ENCODE measurements at regions not wholly inside any gene's neighbourhood (a gene's known extent, or its start where the extent isn't known, plus 50 kb on each side); places are given as distances from the start of the nearest gene placed in this dataset.

- no peaks in the 10 kb centered on the region for H3K36me3 ChIP-seq (replicated peaks in 1 of 2)
- no peaks in the 10 kb centered on the region for H3K9me3 ChIP-seq (replicated peaks in 1 of 3)
- 74 to 80% (median 79%) methylated on average over 4 of the region's 4 CpGs for WGBS, 4 donors
- intact Hi-C loops (cut with DNase I), result no loop called here
- H3K4me3 ChIP-seq, result no peak overlapping the region
- no peaks in the 10 kb centered on the region for H3K27me3 ChIP-seq
- TF ChIP-seq, protein P1, sequence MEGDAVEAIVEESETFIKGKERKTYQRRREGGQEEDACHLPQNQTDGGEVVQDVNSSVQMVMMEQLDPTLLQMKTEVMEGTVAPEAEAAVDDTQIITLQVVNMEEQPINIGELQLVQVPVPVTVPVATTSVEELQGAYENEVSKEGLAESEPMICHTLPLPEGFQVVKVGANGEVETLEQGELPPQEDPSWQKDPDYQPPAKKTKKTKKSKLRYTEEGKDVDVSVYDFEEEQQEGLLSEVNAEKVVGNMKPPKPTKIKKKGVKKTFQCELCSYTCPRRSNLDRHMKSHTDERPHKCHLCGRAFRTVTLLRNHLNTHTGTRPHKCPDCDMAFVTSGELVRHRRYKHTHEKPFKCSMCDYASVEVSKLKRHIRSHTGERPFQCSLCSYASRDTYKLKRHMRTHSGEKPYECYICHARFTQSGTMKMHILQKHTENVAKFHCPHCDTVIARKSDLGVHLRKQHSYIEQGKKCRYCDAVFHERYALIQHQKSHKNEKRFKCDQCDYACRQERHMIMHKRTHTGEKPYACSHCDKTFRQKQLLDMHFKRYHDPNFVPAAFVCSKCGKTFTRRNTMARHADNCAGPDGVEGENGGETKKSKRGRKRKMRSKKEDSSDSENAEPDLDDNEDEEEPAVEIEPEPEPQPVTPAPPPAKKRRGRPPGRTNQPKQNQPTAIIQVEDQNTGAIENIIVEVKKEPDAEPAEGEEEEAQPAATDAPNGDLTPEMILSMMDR (IDR thresholded peaks at IDR 0.05), result no peak
- no peak for TF ChIP-seq POLR2A (IDR thresholded peaks at IDR 0.05)
- no peak overlapping the region for H3K27ac ChIP-seq
- DNase-seq, result no peak
- H3K4me1 ChIP-seq (replicated peaks in 1 of 2), result no peaks in the 10 kb centered on the region
These were observed 947.7 kb upstream of the TENM4 start for GRCh38 chr11:80388536-80388935.

GRCh38 chr11:80388130-80388529, 947.3 kb upstream of the TENM4 start:
- intact Hi-C loops (cut with DNase I), result no loop called here
- H3K4me1 ChIP-seq (replicated peaks in 1 of 2), result no peaks in the 10 kb centered on the region
- no peaks in the 10 kb centered on the region for H3K27me3 ChIP-seq
- WGBS, 4 donors, result 54 to 78% (median 73%) methylated on average over 1 of the region's 1 CpG
- no peaks in the 10 kb centered on the region for H3K9me3 ChIP-seq (replicated peaks in 1 of 3)
- no peak for DNase-seq
- H3K4me3 ChIP-seq, result no peak overlapping the region
- H3K27ac ChIP-seq, result no peak overlapping the region
- TF ChIP-seq POLR2A (IDR thresholded peaks at IDR 0.05), result no peak
- TF ChIP-seq, protein P1 (IDR thresholded peaks at IDR 0.05), result no peak
- no peaks in the 10 kb centered on the region for H3K36me3 ChIP-seq (replicated peaks in 1 of 2)

DNA sequence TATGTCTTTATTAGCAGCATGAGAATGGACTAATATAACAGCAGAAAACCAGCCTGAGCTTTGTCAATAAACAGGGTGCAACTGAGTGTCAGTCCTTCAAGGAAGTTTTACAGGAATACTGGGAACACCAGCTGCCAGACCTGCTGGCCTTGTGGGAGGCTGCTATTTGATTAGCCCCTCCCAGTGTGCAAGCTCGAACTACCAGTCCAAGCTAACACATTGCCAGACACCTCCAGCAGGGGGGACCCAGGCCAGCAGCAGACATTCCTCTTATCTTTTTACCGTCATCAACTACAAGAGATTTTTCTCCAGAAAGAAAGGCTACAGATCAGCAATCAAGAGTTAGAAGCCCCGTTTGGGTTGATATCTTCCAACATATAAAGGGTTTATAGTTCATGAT, 942.8 kb upstream of the TENM4 start:
- TF ChIP-seq, protein P1 (IDR thresholded peaks at IDR 0.05), result no peak
- TF ChIP-seq POLR2A (IDR thresholded peaks at IDR 0.05), result no peak
- WGBS, 4 donors, result 68 to 79% (median 76%) methylated on average over 3 of the region's 3 CpGs

DNA sequence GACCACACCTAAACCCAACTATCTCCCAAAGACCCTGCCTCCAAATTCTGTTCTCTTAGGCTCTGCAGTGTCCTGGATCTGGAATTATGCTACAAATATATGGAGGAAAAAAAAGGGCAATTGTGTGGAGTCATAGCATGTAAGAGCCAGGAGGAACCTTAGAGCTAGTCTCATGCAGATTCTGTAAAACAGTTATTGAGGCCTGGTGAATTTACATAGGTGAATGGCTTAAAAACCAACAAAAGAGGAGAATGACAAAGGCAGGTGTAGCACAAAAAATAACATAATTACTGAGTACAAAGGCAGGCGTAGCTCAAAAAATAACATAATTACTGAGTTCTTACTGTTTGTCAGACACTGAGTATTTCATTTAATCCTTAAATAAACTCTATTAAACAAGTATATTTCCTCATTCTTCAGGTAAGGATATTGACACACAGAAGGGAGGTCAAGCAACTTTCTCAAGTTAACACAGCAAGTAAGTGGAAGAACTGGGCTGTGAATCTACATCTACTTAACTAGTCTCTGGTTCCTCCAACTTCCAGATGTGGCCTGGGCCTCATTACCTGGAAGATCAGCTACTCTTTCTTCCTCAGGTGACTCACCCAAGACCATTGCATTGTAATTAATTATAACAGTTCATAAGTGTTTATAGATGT, 938.9 kb upstream of the TENM4 start:
- no peaks in the 10 kb centered on the region for H3K9me3 ChIP-seq (replicated peaks in 1 of 3)
- no peaks in the 10 kb centered on the region for H3K4me1 ChIP-seq (replicated peaks in 1 of 2)
- H3K27ac ChIP-seq, result no peak overlapping the region
- TF ChIP-seq POLR2A (IDR thresholded peaks at IDR 0.05), result no peak
- TF ChIP-seq, protein P1 (IDR thresholded peaks at IDR 0.05), result no peak
- H3K36me3 ChIP-seq (replicated peaks in 1 of 2), result no peaks in the 10 kb centered on the region
- 90 to 97% (median 94%) methylated on average over 1 of the region's 1 CpG for WGBS, 4 donors
- H3K27me3 ChIP-seq, result no peaks in the 10 kb centered on the region
- intact Hi-C loops (cut with DNase I), result no loop called here
- no peak overlapping the region for H3K4me3 ChIP-seq
- DNase-seq, result no peak

More for the DNA sequence above, 942.8 kb upstream of the TENM4 start:
- Histone ChIP-seq H3K4me1 (replicated peaks in 1 of 2) (no peaks in the 10 kb centered on the region), H3K9me3 (replicated peaks in 1 of 3) (no peaks in the 10 kb centered on the region), H3K36me3 (replicated peaks in 1 of 2) (no peaks in the 10 kb centered on the region), H3K27ac (no peak overlapping the region), H3K27me3 (no peaks in the 10 kb centered on the region), H3K4me3 (no peak overlapping the region)
- intact Hi-C loops (cut with DNase I), result no loop called here
- no peak for DNase-seq

All from adrenal gland (tissue), 9 donors.